Stimulated activated CD8-positive, alpha-beta memory T cell treated with anti-CD3 and anti-CD28 coated beads, Interleukin-12 subunit alpha, Interleukin-12 subunit beta, amount 100 ng/mL, for 4 hours (primary cell): ENCODE measurements at regions not wholly inside any gene's neighbourhood (a gene's known extent, or its start where the extent isn't known, plus 50 kb on each side); places are given as distances from the start of the nearest gene placed in this dataset.
"Not testable (repeated sequence)": the region's sequence is repeated elsewhere in the genome, so short reads cannot be mapped to it uniquely, and the experiment has no call there.

Experiments
- DNase-seq: peaks from one replicate; pipeline ENCODE4 v3.0.0-alpha.2; 2020; ENCODE audit warnings: low read depth

DNA sequence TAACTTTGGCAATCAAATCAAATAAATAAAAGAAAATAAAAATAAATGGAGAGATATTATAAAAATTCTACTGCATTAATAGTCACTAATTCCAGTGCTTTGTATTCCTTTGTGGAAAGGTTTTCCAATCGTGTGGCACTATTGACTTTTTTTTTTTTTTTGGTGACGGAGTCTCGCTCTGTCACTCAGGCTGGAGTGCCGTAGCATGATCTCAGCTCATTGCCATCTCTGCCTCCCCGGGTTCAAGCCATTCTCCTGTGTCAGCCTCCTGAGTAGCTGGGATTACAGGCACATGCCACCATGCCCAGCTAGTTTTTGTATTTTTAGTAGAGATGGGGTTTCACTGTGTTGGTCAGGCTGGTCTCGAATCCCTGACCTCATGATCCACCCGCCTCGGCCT is 122.3 kb downstream of the HS3ST3B1 start:
- not testable (repeated sequence) for DNase-seq

DNA sequence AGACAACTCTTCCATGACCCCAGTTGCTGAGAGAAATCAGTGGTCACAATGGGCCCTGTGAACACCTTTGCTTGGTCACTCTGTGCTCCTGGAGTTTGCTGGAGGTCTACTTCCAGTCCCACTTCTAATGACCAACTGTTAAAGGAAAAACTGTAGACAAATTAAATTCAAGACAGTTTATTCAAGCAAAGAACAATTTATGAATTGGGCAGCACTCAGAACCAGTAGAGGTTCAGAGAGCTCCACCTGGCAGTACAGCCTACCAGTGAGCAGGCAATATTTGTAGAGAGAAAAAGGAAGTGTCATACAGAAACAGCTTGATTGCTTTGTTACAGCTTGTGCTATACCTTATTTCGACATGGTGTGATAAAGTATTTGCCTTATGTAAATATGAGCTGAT is 116.5 kb downstream of the HS3ST3B1 start:
- DNase-seq: no peak

DNA sequence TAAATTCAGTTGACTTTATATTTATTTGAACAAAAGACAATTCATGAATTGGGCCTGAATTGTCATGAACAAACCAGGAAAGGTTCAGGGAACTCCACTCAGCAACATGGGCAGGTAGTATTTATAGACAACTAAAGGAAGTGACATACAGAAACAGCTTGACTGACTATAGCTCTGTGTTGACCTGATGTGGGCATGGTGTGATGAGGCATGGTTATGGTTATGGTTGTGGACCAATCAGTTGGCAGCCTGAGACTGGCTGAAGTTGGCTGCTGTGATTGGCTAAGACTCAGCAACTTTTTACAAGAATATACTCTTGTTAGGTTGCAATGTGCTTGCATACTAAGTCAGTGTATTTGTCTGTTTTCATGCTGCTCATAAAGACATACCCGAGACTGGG is 108.4 kb downstream of the HS3ST3B1 start:
- no peak for DNase-seq

DNA sequence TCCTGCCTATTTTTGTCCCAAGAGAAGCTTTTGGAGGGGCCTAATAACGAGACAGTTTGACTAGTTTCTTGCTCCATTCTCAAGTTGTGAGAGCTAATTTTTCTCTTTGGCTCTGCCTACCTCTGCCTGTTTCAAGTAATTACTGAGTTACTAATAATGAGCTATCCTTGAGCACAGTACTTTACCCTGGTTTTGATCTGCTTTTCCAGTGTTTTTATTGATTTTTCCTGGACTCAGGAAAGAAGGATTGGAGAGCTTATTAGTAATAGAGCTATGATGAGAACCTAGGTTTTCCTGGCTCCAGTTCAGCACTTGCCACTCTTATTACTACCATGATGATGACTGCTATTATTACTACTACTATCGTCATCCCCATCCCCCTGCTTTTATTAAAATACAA is 106.7 kb downstream of the HS3ST3B1 start:
- no peak for DNase-seq

DNA sequence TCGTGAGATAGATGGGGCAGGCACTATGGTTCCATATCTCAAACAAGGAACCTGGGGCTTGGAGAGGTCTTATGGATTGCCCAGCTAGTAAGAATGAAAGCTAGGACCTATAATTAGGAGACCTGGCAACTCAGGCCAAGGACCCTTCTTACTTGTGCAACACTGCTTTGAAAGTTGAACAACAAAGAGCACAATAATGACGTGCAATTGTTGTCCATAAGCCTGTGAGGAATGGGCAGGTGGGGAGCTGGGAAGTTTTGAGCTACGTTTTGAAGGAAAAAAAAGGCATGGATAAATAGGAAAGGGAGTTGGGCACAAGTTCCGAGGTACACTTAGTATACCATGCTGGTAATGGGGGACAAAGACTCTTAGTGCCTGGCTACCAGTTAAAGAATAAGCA is 104.3 kb downstream of the HS3ST3B1 start:
- no peak for DNase-seq
